HCT116 (cell line): ENCODE measurements at regions not wholly inside any gene's neighbourhood (a gene's known extent, or its start where the extent isn't known, plus 50 kb on each side); places are given as distances from the start of the nearest gene placed in this dataset.

Experiments
- ATAC-seq: fragments of 200-7000 bp; cut with Tn5 transposase; 2 replicates; pipeline ENCODE4 v1.9.1; 2020; ENCODE audit warnings: mild to moderate bottlenecking, moderate library complexity
- BruUV-seq: library from RNA; stranded (reverse); fragments of 400-500 nt; replicated peaks from 2 replicates; lab custom pipeline; 2021; lab: Mats Ljungman, UMichigan
- CTCF ChIA-PET: fragments of 300-600 bp; sonication (Branson Sonifier 250); formaldehyde crosslinking; loops from one replicate; lab custom pipeline; 2021; ENCODE audit warnings: antibody characterized with exemption; lab: Charles Lee
- POLR2A ChIA-PET: fragments of 300-600, 350-600 bp; sonication (Branson Sonifier 250); formaldehyde crosslinking; loops from one replicate; lab custom pipeline; 2021; ENCODE audit warnings: antibody characterized with exemption; lab: Charles Lee
- RAD21 ChIA-PET, 2 experiments: fragments of 300-600 bp; sonication (Branson Sonifier 250); formaldehyde crosslinking; loops; one replicate each; lab custom pipeline; 2023; ENCODE audit warnings: low total read pairs in 2 of 2; ENCODE audit not compliant: uncharacterized antibody in 2 of 2, unreplicated experiment in 2 of 2, low non-redundant PET in 1 of 2; lab: Charles Lee
- DNase-seq: peaks from one replicate; pipeline ENCODE4 v3.0.0-alpha.2; 2010; ENCODE audit warnings: low read depth, low spot score
- H2AFZ ChIP-seq: fragments of 200-600 bp; shearing (Covaris generic), sonication (generic); 2 replicates; pipeline ENCODE4 v1.6.1; 2017; ENCODE audit warnings: low read depth, mixed run types, mixed read lengths, antibody characterized with exemption, low read length; ENCODE audit not compliant: poor library complexity, severe bottlenecking
- H3K27ac ChIP-seq: 2 replicates; pipeline ENCODE4 v1.5.1; 2012; ENCODE audit warnings: low read depth, low read length
- H3K27me3 ChIP-seq: fragments of 200-600 bp; sonication (generic); 2 replicates; pipeline ENCODE4 v1.6.1; 2016; ENCODE audit warnings: mixed run types, low read length, mixed read lengths; ENCODE audit not compliant: insufficient read depth
- H3K36me3 ChIP-seq, 2 experiments: fragments of 200-500 bp in 1 of 2; fragments of 200-600 bp in 1 of 2; sonication (Bioruptor generic) in 1 of 2; sonication (generic) in 1 of 2; 2 replicates each; pipeline versions ENCODE4 v1.5.1 to v1.6.1; 2014 to 2016; ENCODE audit warnings: low read length in 2 of 2, inconsistent platforms in 1 of 2, mixed read lengths in 1 of 2, mixed run types in 1 of 2; ENCODE audit not compliant: insufficient read depth in 2 of 2, control insufficient read depth in 1 of 2
- H3K4me1 ChIP-seq, 2 experiments: fragments of 200-600 bp in 1 of 2; sonication (generic) in 1 of 2; 2 replicates each; pipeline versions ENCODE4 v1.5.1 to v1.6.1; 2012 to 2017; ENCODE audit warnings: low read length in 2 of 2, inconsistent platforms in 1 of 2, mild to moderate bottlenecking in 1 of 2, mixed read lengths in 1 of 2, mixed run types in 1 of 2, moderate library complexity in 1 of 2; ENCODE audit not compliant: insufficient read depth in 2 of 2, control insufficient read depth in 1 of 2
- H3K4me2 ChIP-seq: fragments of 200-600 bp; sonication (generic); 2 replicates; pipeline ENCODE4 v1.6.1; 2017; ENCODE audit warnings: mixed run types, low read length, mixed read lengths
- H3K4me3 ChIP-seq, 2 experiments: fragments of 200-600 bp in 1 of 2; sonication (generic) in 1 of 2; replicated peaks in 1 of 2; 2 replicates each; pipeline ENCODE4 v1.5.1; 2011 to 2016; ENCODE audit warnings: low read length in 2 of 2, control low read depth in 1 of 2, low read depth in 1 of 2, mild to moderate bottlenecking in 1 of 2, mixed read lengths in 1 of 2, mixed run types in 1 of 2
- H3K79me2 ChIP-seq: fragments of 200-600 bp; sonication (generic); 2 replicates; pipeline ENCODE4 v1.6.1; 2017; ENCODE audit warnings: mild to moderate bottlenecking, mixed run types, low read length, moderate library complexity, mixed read lengths; ENCODE audit not compliant: insufficient read depth
- H3K9ac ChIP-seq: fragments of 200-600 bp; sonication (generic); 2 replicates; pipeline ENCODE4 v1.6.1; 2016; ENCODE audit warnings: low read length, mixed read lengths
- H3K9me2 ChIP-seq: fragments of 200-600 bp; sonication (generic), shearing (Covaris generic); 2 replicates; pipeline ENCODE4 v1.6.1; 2017; ENCODE audit warnings: mixed run types, mild to moderate bottlenecking, moderate library complexity; ENCODE audit not compliant: insufficient read depth
- H3K9me3 ChIP-seq, 2 experiments: fragments of 200-500 bp in 1 of 2; fragments of 200-600 bp in 1 of 2; sonication (Bioruptor generic) in 1 of 2; sonication (generic) in 1 of 2; 2 replicates each; pipeline ENCODE4 v1.6.1; 2014 to 2017; ENCODE audit warnings: low read length in 2 of 2, mixed read lengths in 2 of 2, inconsistent platforms in 1 of 2, low read depth in 1 of 2, mild to moderate bottlenecking in 1 of 2, mixed run types in 1 of 2, moderate library complexity in 1 of 2; ENCODE audit not compliant: control insufficient read depth in 1 of 2, insufficient read depth in 1 of 2
- H4K20me1 ChIP-seq: fragments of 200-600 bp; sonication (generic), shearing (Covaris generic); 2 replicates; pipeline ENCODE4 v1.6.1; 2017; ENCODE audit warnings: mixed run types, mild to moderate bottlenecking, moderate library complexity; ENCODE audit not compliant: insufficient read depth
- ATF3 ChIP-seq: IDR thresholded peaks from 2 replicates; pipeline ENCODE4 v1.6.1; 2012
- CEBPB ChIP-seq: IDR thresholded peaks from 2 replicates; pipeline ENCODE4 v1.6.1; 2012; ENCODE audit warnings: low read depth
- CTCF ChIP-seq, 3 experiments: fragments of 200-600 bp in 1 of 3; sonication (generic) in 1 of 3; IDR thresholded peaks in 2 of 3; conservative IDR thresholded peaks in 1 of 3; 2 replicates each; pipeline ENCODE4 v1.5.1; 2012 to 2017; ENCODE audit warnings: low read depth in 2 of 3, low read length in 2 of 3, antibody characterized with exemption in 1 of 3, borderline replicate concordance in 1 of 3, control low read depth in 1 of 3, mild to moderate bottlenecking in 1 of 3, mixed read lengths in 1 of 3, mixed run types in 1 of 3, moderate library complexity in 1 of 3; ENCODE audit not compliant: insufficient read depth in 1 of 3
- EGR1 ChIP-seq: IDR thresholded peaks from 2 replicates; pipeline ENCODE4 v1.6.1; 2012; ENCODE audit warnings: low read depth
- ELF1 ChIP-seq: IDR thresholded peaks from 2 replicates; pipeline ENCODE4 v1.6.1; 2012; ENCODE audit warnings: low read depth, borderline replicate concordance
- EZH2 ChIP-seq: fragments of 200-600 bp; sonication (generic); IDR thresholded peaks from 2 replicates; pipeline ENCODE4 v1.6.1; 2017; ENCODE audit warnings: antibody characterized with exemption, mixed run types
- FOSL1 ChIP-seq: IDR thresholded peaks from 2 replicates; pipeline ENCODE4 v1.6.1; 2012; ENCODE audit warnings: low read depth
- MAX ChIP-seq: IDR thresholded peaks from 2 replicates; pipeline ENCODE4 v1.6.1; 2012
- POLR2A ChIP-seq: IDR thresholded peaks from 2 replicates; pipeline ENCODE4 v1.7.0; 2011; ENCODE audit warnings: borderline replicate concordance; ENCODE audit not compliant: insufficient read depth, insufficient read length; ENCODE audit errors: extremely low read depth
- RAD21 ChIP-seq: IDR thresholded peaks from 2 replicates; pipeline ENCODE4 v1.6.1; 2012; ENCODE audit warnings: low read depth, mild to moderate bottlenecking
- SP1 ChIP-seq: IDR thresholded peaks from 2 replicates; pipeline ENCODE4 v1.6.1; 2012; ENCODE audit warnings: low read depth
- SRF ChIP-seq: IDR thresholded peaks from 2 replicates; pipeline ENCODE4 v1.6.1; 2012; ENCODE audit warnings: low read depth
- TCF7L2 ChIP-seq: IDR thresholded peaks from 2 replicates; pipeline ENCODE4 v1.7.0; 2011; ENCODE audit warnings: borderline replicate concordance, inconsistent platforms; ENCODE audit not compliant: insufficient read depth, insufficient read length; ENCODE audit errors: extremely low read depth
- YY1 ChIP-seq: IDR thresholded peaks from 2 replicates; pipeline ENCODE4 v1.6.1; 2011; ENCODE audit warnings: low read length, low read depth, moderate library complexity, mild to moderate bottlenecking; ENCODE audit not compliant: insufficient replicate concordance; ENCODE audit errors: extremely low read depth
- ZBTB33 ChIP-seq: IDR thresholded peaks from 2 replicates; pipeline ENCODE4 v1.6.1; 2011; ENCODE audit warnings: mild to moderate bottlenecking, low read length, moderate library complexity; ENCODE audit not compliant: insufficient replicate concordance; ENCODE audit errors: extremely low read depth
- ZNF274 ChIP-seq: fragments of 200-500 bp; sonication (Bioruptor generic); IDR thresholded peaks from 2 replicates; pipeline ENCODE4 v1.6.1; 2014; ENCODE audit warnings: mild to moderate bottlenecking, low read depth, low read length, inconsistent platforms
- intact Hi-C: fragments of 100-400 bp; cut with micrococcal nuclease; formaldehyde crosslinking; loops from 2 replicates; pipeline ENCODE4 v1.10.0; 2022

GRCh38 chr6:120254651-120255050 lies 905.1 kb upstream of the MAN1A1 start (continued):
- no peak for TF ChIP-seq CEBPB

GRCh38 chr6:120248451-120248850 lies 898.9 kb upstream of the MAN1A1 start:
- no peak for TF ChIP-seq SP1
- no peaks in the 10 kb centered on the region for H3K36me3 ChIP-seq
- H3K4me2 ChIP-seq = no peak overlapping the region
- intact Hi-C loops = no loop called here
- ChIA-PET RAD21 (no interaction called here), CTCF (no interaction called here), POLR2A (no interaction called here)
- no TSS peak for BruUV-seq
- no peaks in the 10 kb centered on the region for H3K9me2 ChIP-seq
- no peaks in the 10 kb centered on the region for H3K27me3 ChIP-seq
- H3K4me1 ChIP-seq = no peaks in the 10 kb centered on the region
- no peak overlapping the region for H3K27ac ChIP-seq
- no peaks in the 10 kb centered on the region for H3K9me3 ChIP-seq
- ATAC-seq (no peak), DNase-seq (no peak)
- H3K4me3 ChIP-seq = no peak overlapping the region
- H4K20me1 ChIP-seq = no peaks in the 10 kb centered on the region
- no peaks in the 10 kb centered on the region for H3K79me2 ChIP-seq
- H3K9ac ChIP-seq = no peak overlapping the region
- no peak overlapping the region for H2AFZ ChIP-seq

- Histone ChIP-seq H3K4me3 (no peak overlapping the region), H3K9me2 (no peaks in the 10 kb centered on the region), H3K9ac (no peak overlapping the region), H3K79me2 (no peaks in the 10 kb centered on the region), H3K27me3 (no peaks in the 10 kb centered on the region), H3K36me3 (no peaks in the 10 kb centered on the region), H2AFZ (no peak overlapping the region), H4K20me1 (no peaks in the 10 kb centered on the region), H3K4me1 (no peaks in the 10 kb centered on the region), H3K9me3 (no peaks in the 10 kb centered on the region), H3K27ac (no peak overlapping the region), H3K4me2 (no peak overlapping the region)
- RAD21 ChIA-PET = no interaction called here
- ATAC-seq (no peak), DNase-seq (no peak)
- TF ChIP-seq ZBTB33 (no peak), EGR1 (no peak), SRF (no peak), TCF7L2 (no peak), FOSL1 (no peak), ZNF274 (no peak), ELF1 (no peak), CTCF (IDR thresholded peaks at IDR 0.05 in 2 of 3, conservative IDR thresholded peaks at IDR 0.05 in 1 of 3; ENCODE audit: borderline replicate concordance in 1 of 3, insufficient read depth in 1 of 3, low read depth in 2 of 3, low read length in 2 of 3) (no peak), EZH2 (no peak), MAX (no peak), ATF3 (no peak), RAD21 (no peak), SP1 (no peak), POLR2A (no peak), YY1 (no peak)
- intact Hi-C loops = no loop called here
- POLR2A ChIA-PET = no interaction called here
- CTCF ChIA-PET = no interaction called here
- BruUV-seq = no TSS peak
Observed at GRCh38 chr6:120237221-120237620, 887.7 kb upstream of the MAN1A1 start.
